ENCODE measurements at regions not wholly inside any gene's neighbourhood (a gene's known extent, or its start where the extent isn't known, plus 50 kb on each side); places are given as distances from the start of the nearest gene placed in this dataset.
"Not testable (repeated sequence)": the region's sequence is repeated elsewhere in the genome, so short reads cannot be mapped to it uniquely, and the experiment has no call there.

DNA sequence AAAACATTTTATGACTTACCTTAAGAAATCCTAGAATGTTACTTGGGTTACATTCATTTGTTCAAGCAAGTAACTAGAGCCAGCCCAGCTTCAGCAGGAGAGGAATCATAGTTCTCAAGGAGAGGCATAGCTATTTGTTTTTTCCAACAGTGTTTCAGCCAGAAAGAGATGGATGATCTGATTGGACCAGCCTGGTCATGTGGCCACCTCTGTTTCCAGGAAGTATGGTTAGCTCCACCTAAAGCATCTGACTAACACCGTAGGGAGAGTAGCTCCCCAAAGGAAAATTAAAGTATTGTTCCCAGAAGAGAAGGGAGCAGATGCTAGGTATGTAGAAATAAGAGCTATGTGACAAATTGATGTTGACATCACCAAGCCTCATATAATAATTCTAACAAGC lies 417.1 kb downstream of the TAFA4 start:
- no peak overlapping the region for H3K27ac ChIP-seq
- TF ChIP-seq, protein P1, sequence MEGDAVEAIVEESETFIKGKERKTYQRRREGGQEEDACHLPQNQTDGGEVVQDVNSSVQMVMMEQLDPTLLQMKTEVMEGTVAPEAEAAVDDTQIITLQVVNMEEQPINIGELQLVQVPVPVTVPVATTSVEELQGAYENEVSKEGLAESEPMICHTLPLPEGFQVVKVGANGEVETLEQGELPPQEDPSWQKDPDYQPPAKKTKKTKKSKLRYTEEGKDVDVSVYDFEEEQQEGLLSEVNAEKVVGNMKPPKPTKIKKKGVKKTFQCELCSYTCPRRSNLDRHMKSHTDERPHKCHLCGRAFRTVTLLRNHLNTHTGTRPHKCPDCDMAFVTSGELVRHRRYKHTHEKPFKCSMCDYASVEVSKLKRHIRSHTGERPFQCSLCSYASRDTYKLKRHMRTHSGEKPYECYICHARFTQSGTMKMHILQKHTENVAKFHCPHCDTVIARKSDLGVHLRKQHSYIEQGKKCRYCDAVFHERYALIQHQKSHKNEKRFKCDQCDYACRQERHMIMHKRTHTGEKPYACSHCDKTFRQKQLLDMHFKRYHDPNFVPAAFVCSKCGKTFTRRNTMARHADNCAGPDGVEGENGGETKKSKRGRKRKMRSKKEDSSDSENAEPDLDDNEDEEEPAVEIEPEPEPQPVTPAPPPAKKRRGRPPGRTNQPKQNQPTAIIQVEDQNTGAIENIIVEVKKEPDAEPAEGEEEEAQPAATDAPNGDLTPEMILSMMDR (IDR thresholded peaks at IDR 0.05) = no peak
- DNase-seq (ENCODE audit: low spot score) = no peak
- no peak overlapping the region for H3K4me3 ChIP-seq

DNA sequence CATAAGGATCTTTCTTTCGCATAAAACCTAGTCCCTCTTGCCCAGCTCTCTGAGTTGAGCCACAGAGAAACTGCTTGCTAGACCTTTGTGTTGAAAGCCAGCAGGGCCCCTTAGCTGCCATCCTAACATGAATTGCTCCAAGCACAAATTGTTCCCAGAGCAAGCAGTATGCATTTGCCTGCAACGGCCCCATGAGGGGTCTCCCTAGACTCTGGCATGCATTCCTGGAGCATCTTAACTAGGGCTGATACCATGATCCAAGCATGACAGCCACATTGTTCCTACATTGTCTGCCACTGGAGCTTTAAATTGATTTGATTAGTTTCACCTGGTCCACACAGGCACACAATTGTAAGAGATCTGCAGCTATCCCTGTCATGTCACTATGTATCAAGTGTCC lies 428.1 kb downstream of the TAFA4 start:
- Histone ChIP-seq H3K4me3 (no peak overlapping the region), H3K27ac (no peak overlapping the region)
- TF ChIP-seq, protein P1 (IDR thresholded peaks at IDR 0.05) = no peak
- DNase-seq (ENCODE audit: low spot score) = no peak

DNA sequence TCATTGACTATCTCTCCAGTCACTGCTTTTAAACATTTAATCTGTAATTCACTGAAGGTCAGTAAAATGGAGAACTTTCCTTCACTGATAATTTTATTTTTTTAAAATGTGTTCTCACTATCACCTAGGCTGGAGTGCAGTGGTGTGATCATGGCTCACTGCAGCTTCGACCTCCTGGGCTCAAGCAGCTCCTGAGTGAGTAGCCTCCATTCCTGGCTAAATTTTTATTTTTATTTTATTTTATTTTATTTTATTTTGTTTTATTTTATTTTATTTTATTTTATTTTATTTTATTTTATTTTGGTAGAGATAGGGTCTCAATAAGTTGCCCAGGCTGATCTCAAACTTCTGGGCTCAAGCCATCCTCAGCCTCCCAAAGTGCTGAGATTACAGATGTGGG lies 446.5 kb downstream of the TAFA4 start:
- H3K27ac ChIP-seq = not testable (repeated sequence)

DNA sequence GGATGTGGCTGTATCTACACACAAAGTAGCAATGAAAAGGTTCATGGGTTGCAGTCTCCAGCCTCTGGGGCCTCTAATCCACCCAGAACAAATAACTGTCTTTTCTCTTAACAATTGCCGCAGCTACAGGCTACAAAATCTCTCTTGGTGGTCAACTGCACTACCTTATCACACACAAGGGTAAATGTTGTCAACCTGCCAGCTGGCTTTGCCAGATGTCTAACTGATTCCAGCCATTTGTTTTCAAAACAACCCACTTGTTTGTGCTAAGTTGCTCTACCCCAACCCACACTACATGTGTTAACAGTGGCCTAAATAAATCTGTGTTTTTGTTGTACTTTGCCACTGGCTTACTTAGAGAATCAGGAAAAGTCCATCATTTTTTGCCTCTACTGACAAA lies 447.3 kb downstream of the TAFA4 start:
- H3K27ac ChIP-seq = no peak overlapping the region
- DNase-seq (ENCODE audit: low spot score) = no peak
- no peak overlapping the region for H3K4me3 ChIP-seq
- TF ChIP-seq, protein P1 (IDR thresholded peaks at IDR 0.05) = no peak

More for the DNA sequence above, 446.5 kb downstream of the TAFA4 start:
- H3K4me3 ChIP-seq; DNase-seq (ENCODE audit: low spot score): not testable (repeated sequence)

DNA sequence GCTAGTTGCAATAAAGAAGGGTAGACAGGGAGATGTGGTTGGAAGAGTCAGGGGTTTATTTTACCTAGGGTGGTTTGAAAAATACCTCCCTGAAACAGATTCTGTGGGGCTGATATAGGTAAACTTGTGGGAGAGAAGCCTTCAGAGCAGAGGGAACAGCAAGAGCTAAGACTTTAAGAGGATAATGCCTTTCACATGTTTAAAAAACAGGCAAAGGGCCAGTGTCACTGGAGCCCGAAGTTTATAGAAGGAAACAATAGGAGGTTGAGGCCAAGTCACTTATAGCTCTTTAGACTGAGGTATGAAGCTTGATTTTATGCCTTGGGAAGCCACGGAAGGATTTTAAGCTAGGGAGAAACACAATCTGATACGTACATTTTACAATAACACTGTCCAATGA lies 448.7 kb downstream of the TAFA4 start:
- DNase-seq (ENCODE audit: low spot score) = no peak
- TF ChIP-seq, protein P1 (IDR thresholded peaks at IDR 0.05) = no peak
- Histone ChIP-seq H3K27ac (no peak overlapping the region), H3K4me3 (no peak overlapping the region)

DNA sequence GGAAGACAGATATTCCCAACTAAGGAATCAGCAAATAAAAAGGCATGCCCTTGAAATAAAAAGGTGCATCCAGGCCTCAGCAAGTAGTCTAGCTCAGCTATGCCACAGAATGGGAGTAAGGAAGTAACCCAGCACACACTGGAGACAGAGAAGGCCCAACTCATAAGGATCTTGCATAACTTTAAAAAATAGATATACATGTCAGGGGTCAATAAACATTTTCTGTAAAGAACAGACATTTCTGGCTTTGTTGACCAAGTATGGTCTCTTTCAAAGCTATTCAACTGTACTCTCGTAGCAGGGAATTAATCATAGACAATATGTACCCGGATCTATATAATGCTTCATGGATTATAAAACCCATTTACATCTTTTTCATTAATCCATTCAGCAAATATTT lies 449.3 kb downstream of the TAFA4 start:
- Histone ChIP-seq H3K4me3 (no peak overlapping the region), H3K27ac (no peak overlapping the region)
- TF ChIP-seq, protein P1 (IDR thresholded peaks at IDR 0.05) = no peak
- no peak for DNase-seq (ENCODE audit: low spot score)

DNA sequence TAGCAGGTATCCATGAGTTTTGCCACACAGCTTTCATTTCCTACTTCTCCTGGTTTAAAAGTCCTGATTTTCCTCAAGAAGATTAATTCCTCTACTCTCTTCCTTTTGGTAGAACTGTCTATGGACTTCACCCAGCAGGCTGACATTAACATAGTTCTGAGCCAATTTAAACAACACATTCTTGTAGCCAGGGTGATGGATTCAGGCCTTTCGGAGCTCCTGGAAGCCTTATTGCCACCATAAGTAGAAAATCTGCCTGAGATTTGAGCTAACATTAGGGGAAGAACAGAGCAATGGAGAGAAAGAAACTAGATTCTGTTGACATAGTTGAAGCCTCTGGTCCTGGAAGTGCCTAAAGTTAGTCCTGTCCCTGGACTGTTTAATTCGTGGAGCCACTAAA lies 449.8 kb downstream of the TAFA4 start:
- DNase-seq (ENCODE audit: low spot score) = no peak
- TF ChIP-seq, protein P1 (IDR thresholded peaks at IDR 0.05) = no peak
- H3K27ac ChIP-seq = no peak overlapping the region
- H3K4me3 ChIP-seq = no peak overlapping the region

DNA sequence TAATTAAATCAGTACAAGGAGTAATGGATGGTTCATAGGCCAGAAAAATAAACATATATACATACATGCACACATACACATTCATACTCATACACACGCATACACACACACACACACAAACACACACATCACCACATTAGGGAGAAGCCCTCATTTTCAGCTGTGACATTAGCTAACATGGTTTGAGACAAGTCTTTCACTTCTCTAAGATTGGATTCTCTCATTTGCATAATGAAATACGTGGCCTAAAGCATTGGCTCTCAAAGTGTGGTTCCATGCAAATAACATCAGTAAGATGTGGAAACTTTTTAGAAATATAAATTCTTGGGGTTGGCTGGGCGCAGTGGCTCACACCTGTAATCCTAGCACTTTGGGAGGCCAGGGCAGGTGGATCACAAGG lies 452.6 kb downstream of the TAFA4 start:
- TF ChIP-seq, protein P1 (IDR thresholded peaks at IDR 0.05) = no peak
- no peak for DNase-seq (ENCODE audit: low spot score)
- H3K27ac ChIP-seq = no peak overlapping the region
- no peak overlapping the region for H3K4me3 ChIP-seq
